PC-3 (cell line): ENCODE measurements at regions not wholly inside any gene's neighbourhood (a gene's known extent, or its start where the extent isn't known, plus 50 kb on each side); places are given as distances from the start of the nearest gene placed in this dataset.

Experiments used
- EZH2 ChIP-seq: fragments of 300-600 bp; sonication (generic); IDR thresholded peaks from one replicate; pipeline ENCODE4 v1.6.1; 2017; ENCODE audit warnings: antibody characterized with exemption, mild to moderate bottlenecking, low read length; ENCODE audit not compliant: unreplicated experiment
- EZH2phosphoT487 ChIP-seq: fragments of 300-600 bp; sonication (generic); IDR thresholded peaks from 2 replicates; pipeline ENCODE4 v1.6.1; 2018; ENCODE audit warnings: mild to moderate bottlenecking, antibody characterized with exemption, low read length, borderline replicate concordance
- TF ChIP-seq, protein P1 (sequence below): fragments of 300-600 bp; sonication (generic); conservative IDR thresholded peaks from 2 replicates; pipeline ENCODE4 v1.5.1; 2017; ENCODE audit warnings: antibody characterized with exemption, low read depth, mild to moderate bottlenecking, low read length

DNA sequence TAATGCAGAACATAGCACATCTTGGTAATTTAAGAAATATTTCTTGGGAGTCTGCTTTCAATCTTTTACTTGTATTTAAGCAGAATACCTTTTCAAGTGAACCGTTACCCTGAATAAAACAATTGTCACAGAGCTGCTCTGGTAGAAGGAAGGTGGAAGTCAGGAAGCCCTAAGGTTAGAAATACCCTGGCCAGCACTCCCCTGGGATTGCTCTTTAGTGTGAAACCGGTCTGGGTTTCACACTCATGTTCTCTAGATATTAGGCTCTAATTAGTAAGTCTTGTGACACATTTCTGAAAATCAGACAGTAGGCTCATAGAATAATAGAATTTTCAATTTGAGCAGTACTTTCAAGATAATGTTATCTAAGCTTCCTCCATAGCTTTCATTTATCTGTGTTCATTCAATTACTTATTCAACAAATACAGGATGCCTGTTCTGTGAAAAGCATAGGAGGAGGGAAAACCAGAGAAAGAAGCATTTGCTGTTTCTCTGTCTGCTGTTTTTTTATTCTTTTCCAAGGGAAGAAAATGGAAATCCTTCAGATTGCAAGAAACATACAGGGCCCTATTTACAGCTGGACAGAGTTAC lies 825.5 kb downstream of the TLR4 start:
- TF ChIP-seq, protein P1, sequence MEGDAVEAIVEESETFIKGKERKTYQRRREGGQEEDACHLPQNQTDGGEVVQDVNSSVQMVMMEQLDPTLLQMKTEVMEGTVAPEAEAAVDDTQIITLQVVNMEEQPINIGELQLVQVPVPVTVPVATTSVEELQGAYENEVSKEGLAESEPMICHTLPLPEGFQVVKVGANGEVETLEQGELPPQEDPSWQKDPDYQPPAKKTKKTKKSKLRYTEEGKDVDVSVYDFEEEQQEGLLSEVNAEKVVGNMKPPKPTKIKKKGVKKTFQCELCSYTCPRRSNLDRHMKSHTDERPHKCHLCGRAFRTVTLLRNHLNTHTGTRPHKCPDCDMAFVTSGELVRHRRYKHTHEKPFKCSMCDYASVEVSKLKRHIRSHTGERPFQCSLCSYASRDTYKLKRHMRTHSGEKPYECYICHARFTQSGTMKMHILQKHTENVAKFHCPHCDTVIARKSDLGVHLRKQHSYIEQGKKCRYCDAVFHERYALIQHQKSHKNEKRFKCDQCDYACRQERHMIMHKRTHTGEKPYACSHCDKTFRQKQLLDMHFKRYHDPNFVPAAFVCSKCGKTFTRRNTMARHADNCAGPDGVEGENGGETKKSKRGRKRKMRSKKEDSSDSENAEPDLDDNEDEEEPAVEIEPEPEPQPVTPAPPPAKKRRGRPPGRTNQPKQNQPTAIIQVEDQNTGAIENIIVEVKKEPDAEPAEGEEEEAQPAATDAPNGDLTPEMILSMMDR = no peak
- TF ChIP-seq EZH2 = no peak
- no peak for TF ChIP-seq EZH2phosphoT487
